ENCODE measurements at regions not wholly inside any gene's neighbourhood (a gene's known extent, or its start where the extent isn't known, plus 50 kb on each side); places are given as distances from the start of the nearest gene placed in this dataset.

GRCh38 chr6:168827586-168827871 lies 386.5 kb downstream of the SMOC2 start:
- Histone ChIP-seq H3K27ac (ENCODE audit: low read depth in 1 of 2, low read length in 2 of 2) (no peak overlapping the region), H3K36me3 (ENCODE audit: insufficient read depth, low read length) (no peaks in the 10 kb centered on the region), H3K4me1 (ENCODE audit: insufficient read depth, low read length) (no peaks in the 10 kb centered on the region), H3K9me3 (ENCODE audit: control insufficient read depth in 1 of 2, insufficient read depth in 1 of 2, low read length in 2 of 2) (peaks cover 0 to 5% of the 10 kb centered on the region in 2 experiments), H3K27me3 (ENCODE audit: control insufficient read depth in 1 of 2, insufficient read depth in 2 of 2, low read length in 2 of 2) (no peaks in the 10 kb centered on the region), H3K4me3 (ENCODE audit: low read length) (no peak overlapping the region)
- ATAC-seq (ENCODE audit: poor library complexity) = no peak
- no peak overlapping the region for H3K27ac Mint-ChIP-seq
- no peak for DNase-seq
- no peaks in the 10 kb centered on the region for H3K9me3 Mint-ChIP-seq
- H3K36me3 Mint-ChIP-seq (ENCODE audit: low read depth) = no peaks in the 10 kb centered on the region
- H3K4me3 Mint-ChIP-seq = no peak overlapping the region
- intact Hi-C loops (cut with DNase I, micrococcal nuclease) = no loop called here
- no peaks in the 10 kb centered on the region for H3K4me1 Mint-ChIP-seq (ENCODE audit: low read depth)
- CTCF ChIA-PET = no interaction called here
- TF ChIP-seq, protein P1, sequence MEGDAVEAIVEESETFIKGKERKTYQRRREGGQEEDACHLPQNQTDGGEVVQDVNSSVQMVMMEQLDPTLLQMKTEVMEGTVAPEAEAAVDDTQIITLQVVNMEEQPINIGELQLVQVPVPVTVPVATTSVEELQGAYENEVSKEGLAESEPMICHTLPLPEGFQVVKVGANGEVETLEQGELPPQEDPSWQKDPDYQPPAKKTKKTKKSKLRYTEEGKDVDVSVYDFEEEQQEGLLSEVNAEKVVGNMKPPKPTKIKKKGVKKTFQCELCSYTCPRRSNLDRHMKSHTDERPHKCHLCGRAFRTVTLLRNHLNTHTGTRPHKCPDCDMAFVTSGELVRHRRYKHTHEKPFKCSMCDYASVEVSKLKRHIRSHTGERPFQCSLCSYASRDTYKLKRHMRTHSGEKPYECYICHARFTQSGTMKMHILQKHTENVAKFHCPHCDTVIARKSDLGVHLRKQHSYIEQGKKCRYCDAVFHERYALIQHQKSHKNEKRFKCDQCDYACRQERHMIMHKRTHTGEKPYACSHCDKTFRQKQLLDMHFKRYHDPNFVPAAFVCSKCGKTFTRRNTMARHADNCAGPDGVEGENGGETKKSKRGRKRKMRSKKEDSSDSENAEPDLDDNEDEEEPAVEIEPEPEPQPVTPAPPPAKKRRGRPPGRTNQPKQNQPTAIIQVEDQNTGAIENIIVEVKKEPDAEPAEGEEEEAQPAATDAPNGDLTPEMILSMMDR (IDR thresholded peaks at IDR 0.05) = no peak
- POLR2A ChIA-PET = no interaction called here
- no peaks in the 10 kb centered on the region for H3K27me3 Mint-ChIP-seq

DNA sequence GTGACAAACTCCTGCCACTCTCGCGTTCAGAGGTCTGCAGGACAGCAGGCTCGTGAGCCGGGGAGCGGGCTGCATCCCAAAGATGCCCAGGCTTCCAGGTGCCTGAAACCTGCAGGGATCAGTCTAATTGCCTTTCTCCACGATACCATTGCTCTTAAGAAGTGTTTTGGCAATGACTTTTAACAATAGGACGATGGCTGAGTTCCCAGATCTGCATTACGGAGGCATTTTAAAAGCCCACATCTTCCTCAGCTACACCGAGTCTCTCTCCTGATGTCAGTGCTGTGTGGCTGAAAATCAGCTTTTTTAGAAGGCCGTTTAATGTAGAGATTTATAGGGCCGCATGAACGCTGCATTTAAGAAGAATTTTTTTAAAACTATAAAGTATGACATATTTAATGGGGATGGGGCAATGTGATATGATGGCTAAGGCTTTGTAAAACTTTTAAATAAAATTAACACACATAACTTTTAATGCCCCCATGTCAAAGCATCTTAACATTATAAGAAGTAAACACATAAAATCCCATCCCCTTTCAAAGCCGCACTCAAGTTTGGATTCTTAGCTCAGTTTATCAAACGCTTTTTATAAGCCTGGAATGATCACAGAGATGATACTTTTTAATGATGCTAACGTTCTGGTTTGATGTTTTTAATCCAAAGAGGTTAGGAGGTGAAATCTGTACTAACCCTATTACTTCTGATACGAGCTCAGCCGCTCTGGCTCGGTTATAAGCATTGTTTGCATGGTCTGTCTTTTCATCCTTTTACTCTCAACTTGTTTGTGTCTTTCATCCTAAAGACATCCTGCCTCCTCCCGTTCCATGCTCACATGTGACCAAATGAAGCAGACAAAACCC lies 386.0 kb downstream of the SMOC2 start:
- H3K9me3 ChIP-seq (ENCODE audit: control insufficient read depth in 1 of 2, insufficient read depth in 1 of 2, low read length in 2 of 2) = peaks cover 0 to 5% of the 10 kb centered on the region in 2 experiments
- no peaks in the 10 kb centered on the region for H3K4me1 Mint-ChIP-seq (ENCODE audit: low read depth)
- ATAC-seq (ENCODE audit: poor library complexity) (no peak), DNase-seq (no peak)
- ChIA-PET POLR2A (no interaction called here), CTCF (no interaction called here)
- H3K27ac Mint-ChIP-seq = no peak overlapping the region
- H3K4me3 Mint-ChIP-seq = no peak overlapping the region
- TF ChIP-seq, protein P1 (IDR thresholded peaks at IDR 0.05) = no peak
- H3K36me3 ChIP-seq (ENCODE audit: insufficient read depth, low read length) = no peaks in the 10 kb centered on the region
- H3K4me3 ChIP-seq (ENCODE audit: low read length) = no peak overlapping the region
- no peak overlapping the region for H3K27ac ChIP-seq (ENCODE audit: low read depth in 1 of 2, low read length in 2 of 2)
- H3K9me3 Mint-ChIP-seq = no peaks in the 10 kb centered on the region
- no peaks in the 10 kb centered on the region for H3K4me1 ChIP-seq (ENCODE audit: insufficient read depth, low read length)
- no peaks in the 10 kb centered on the region for H3K27me3 ChIP-seq (ENCODE audit: control insufficient read depth in 1 of 2, insufficient read depth in 2 of 2, low read length in 2 of 2)
- intact Hi-C loops (cut with DNase I, micrococcal nuclease) = no loop called here
- H3K36me3 Mint-ChIP-seq (ENCODE audit: low read depth) = no peaks in the 10 kb centered on the region
- H3K27me3 Mint-ChIP-seq = no peaks in the 10 kb centered on the region

- Mint-ChIP-seq H3K9me3 (no peaks in the 10 kb centered on the region), H3K36me3 (ENCODE audit: low read depth) (no peaks in the 10 kb centered on the region), H3K4me3 (no peak overlapping the region), H3K27ac (no peak overlapping the region), H3K27me3 (no peaks in the 10 kb centered on the region), H3K4me1 (ENCODE audit: low read depth) (no peaks in the 10 kb centered on the region)
- Histone ChIP-seq H3K27ac (ENCODE audit: low read depth in 1 of 2, low read length in 2 of 2) (no peak overlapping the region), H3K9me3 (ENCODE audit: control insufficient read depth in 1 of 2, insufficient read depth in 1 of 2, low read length in 2 of 2) (peaks cover 0 to 5% of the 10 kb centered on the region in 2 experiments), H3K36me3 (ENCODE audit: insufficient read depth, low read length) (no peaks in the 10 kb centered on the region), H3K4me1 (ENCODE audit: insufficient read depth, low read length) (no peaks in the 10 kb centered on the region), H3K27me3 (ENCODE audit: control insufficient read depth in 1 of 2, insufficient read depth in 2 of 2, low read length in 2 of 2) (no peaks in the 10 kb centered on the region), H3K4me3 (ENCODE audit: low read length) (no peak overlapping the region)
- intact Hi-C loops (cut with DNase I, micrococcal nuclease) = no loop called here
- TF ChIP-seq, protein P1 (IDR thresholded peaks at IDR 0.05) = no peak
- DNase-seq (no peak), ATAC-seq (ENCODE audit: poor library complexity) (no peak)
- POLR2A ChIA-PET = no interaction called here
- CTCF ChIA-PET = no interaction called here
Measured at GRCh38 chr6:168826078-168826390, 385.1 kb downstream of the SMOC2 start.
